Fibroblast of lung (primary cell): ENCODE measurements at regions not wholly inside any gene's neighbourhood (a gene's known extent, or its start where the extent isn't known, plus 50 kb on each side); places are given as distances from the start of the nearest gene placed in this dataset.

ENCODE experiments used
- DNase-seq, 2 donors: peaks; one replicate each; pipeline versions ENCODE4 v3.0.0 to v3.0.0-alpha.2; 2010; ENCODE audit warnings: low read depth in 2 of 2
- H2AFZ ChIP-seq: 2 replicates; pipeline ENCODE4 v1.5.1; 2012; ENCODE audit warnings: low read length, control low read depth, inconsistent platforms
- H3K27ac ChIP-seq: 2 replicates; pipeline ENCODE4 v1.5.1; 2011; ENCODE audit warnings: low read length, control low read depth; ENCODE audit not compliant: insufficient read depth
- H3K27me3 ChIP-seq: 2 replicates; pipeline ENCODE4 v1.5.1; 2011; ENCODE audit warnings: mild to moderate bottlenecking, low read length; ENCODE audit not compliant: control insufficient read depth, insufficient read depth
- H3K36me3 ChIP-seq: 2 replicates; pipeline ENCODE4 v1.5.1; 2011; ENCODE audit warnings: low read length; ENCODE audit not compliant: control insufficient read depth, insufficient read depth
- H3K4me1 ChIP-seq: 2 replicates; pipeline ENCODE4 v1.5.1; 2011; ENCODE audit warnings: low read length; ENCODE audit not compliant: control insufficient read depth, insufficient read depth; ENCODE audit errors: extremely low read depth
- H3K4me2 ChIP-seq: 2 replicates; pipeline ENCODE4 v1.5.1; 2011; ENCODE audit warnings: low read length, control low read depth; ENCODE audit not compliant: insufficient read depth; ENCODE audit errors: extremely low read depth
- H3K4me3 ChIP-seq, 4 experiments: fragments of 200-600 bp in 1 of 4; sonication (generic) in 1 of 4; replicated peaks in 1 of 4; 2 replicates each; pipeline ENCODE4 v1.5.1; 2011 to 2016; ENCODE audit warnings: low read length in 4 of 4, low read depth in 3 of 4, mild to moderate bottlenecking in 3 of 4, control low read depth in 2 of 4, inconsistent platforms in 1 of 4, mixed read lengths in 1 of 4; ENCODE audit not compliant: insufficient read depth in 1 of 4; ENCODE audit errors: control extremely low read depth in 1 of 4
- H3K79me2 ChIP-seq: 2 replicates; pipeline ENCODE4 v1.5.1; 2012; ENCODE audit warnings: mild to moderate bottlenecking, low read length, inconsistent platforms; ENCODE audit not compliant: control insufficient read depth, insufficient read depth
- H3K9ac ChIP-seq: 2 replicates; pipeline ENCODE4 v1.5.1; 2011; ENCODE audit warnings: mild to moderate bottlenecking, low read length, control low read depth; ENCODE audit not compliant: insufficient read depth
- H3K9me3 ChIP-seq: 2 replicates; pipeline ENCODE4 v1.5.1; 2012; ENCODE audit warnings: low read depth, low read length; ENCODE audit not compliant: control insufficient read depth, insufficient read depth
- H4K20me1 ChIP-seq: 2 replicates; pipeline ENCODE4 v1.5.1; 2011; ENCODE audit warnings: low read length; ENCODE audit not compliant: control insufficient read depth, insufficient read depth; ENCODE audit errors: extremely low read depth
- EZH2 ChIP-seq: IDR thresholded peaks from 2 replicates; pipeline ENCODE4 v1.5.1; 2012; ENCODE audit warnings: low read length, control low read depth, mild to moderate bottlenecking; ENCODE audit errors: missing control alignments
- TF ChIP-seq, protein P1 (sequence below), 2 donors: IDR thresholded peaks in 1 of 2; conservative IDR thresholded peaks in 1 of 2; 1 replicate in 1 of 2; 2 replicates in 1 of 2; pipeline ENCODE4 v1.5.1; 2011 to 2012; ENCODE audit warnings: low read length in 2 of 2, control low read depth in 1 of 2, inconsistent platforms in 1 of 2, low read depth in 1 of 2, mild to moderate bottlenecking in 1 of 2

DNA sequence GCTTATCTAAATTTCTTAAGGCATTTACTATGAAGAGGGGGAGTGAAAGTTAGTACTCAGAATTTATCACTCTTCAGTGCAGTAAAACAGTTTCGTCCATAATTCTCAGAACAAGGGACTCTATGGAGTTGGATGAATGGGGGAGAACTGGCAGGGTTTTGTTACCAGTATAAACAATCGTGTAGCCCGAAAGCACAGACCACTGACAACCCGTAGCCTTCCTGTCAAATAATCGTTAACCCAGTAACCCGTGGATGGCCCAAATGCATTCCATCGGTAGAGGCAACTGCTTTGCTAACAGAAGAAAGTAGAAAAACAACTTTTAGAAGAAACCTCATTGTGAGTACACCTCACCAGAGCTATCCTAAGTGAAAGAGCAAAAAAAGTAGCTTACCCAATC is 583.9 kb downstream of the NXPH1 start:
- TF ChIP-seq, protein P1, sequence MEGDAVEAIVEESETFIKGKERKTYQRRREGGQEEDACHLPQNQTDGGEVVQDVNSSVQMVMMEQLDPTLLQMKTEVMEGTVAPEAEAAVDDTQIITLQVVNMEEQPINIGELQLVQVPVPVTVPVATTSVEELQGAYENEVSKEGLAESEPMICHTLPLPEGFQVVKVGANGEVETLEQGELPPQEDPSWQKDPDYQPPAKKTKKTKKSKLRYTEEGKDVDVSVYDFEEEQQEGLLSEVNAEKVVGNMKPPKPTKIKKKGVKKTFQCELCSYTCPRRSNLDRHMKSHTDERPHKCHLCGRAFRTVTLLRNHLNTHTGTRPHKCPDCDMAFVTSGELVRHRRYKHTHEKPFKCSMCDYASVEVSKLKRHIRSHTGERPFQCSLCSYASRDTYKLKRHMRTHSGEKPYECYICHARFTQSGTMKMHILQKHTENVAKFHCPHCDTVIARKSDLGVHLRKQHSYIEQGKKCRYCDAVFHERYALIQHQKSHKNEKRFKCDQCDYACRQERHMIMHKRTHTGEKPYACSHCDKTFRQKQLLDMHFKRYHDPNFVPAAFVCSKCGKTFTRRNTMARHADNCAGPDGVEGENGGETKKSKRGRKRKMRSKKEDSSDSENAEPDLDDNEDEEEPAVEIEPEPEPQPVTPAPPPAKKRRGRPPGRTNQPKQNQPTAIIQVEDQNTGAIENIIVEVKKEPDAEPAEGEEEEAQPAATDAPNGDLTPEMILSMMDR (conservative IDR thresholded peaks at IDR 0.05 in 1 of 2, IDR thresholded peaks at IDR 0.05 in 1 of 2; ENCODE audit: low read depth in 1 of 2, low read length in 2 of 2), result no peak
- no peak for TF ChIP-seq EZH2
- H2AFZ ChIP-seq, result no peak overlapping the region
- no peaks in the 10 kb centered on the region for H3K79me2 ChIP-seq
- no peaks in the 10 kb centered on the region for H4K20me1 ChIP-seq
- H3K4me2 ChIP-seq, result no peak overlapping the region
- H3K27ac ChIP-seq, result no peak overlapping the region
- no peaks in the 10 kb centered on the region for H3K4me1 ChIP-seq
- H3K9ac ChIP-seq, result no peak overlapping the region
- H3K4me3 ChIP-seq, result no peak overlapping the region
- no peaks in the 10 kb centered on the region for H3K9me3 ChIP-seq
- no peak for DNase-seq
- no peaks in the 10 kb centered on the region for H3K27me3 ChIP-seq
- H3K36me3 ChIP-seq, result no peaks in the 10 kb centered on the region

DNA sequence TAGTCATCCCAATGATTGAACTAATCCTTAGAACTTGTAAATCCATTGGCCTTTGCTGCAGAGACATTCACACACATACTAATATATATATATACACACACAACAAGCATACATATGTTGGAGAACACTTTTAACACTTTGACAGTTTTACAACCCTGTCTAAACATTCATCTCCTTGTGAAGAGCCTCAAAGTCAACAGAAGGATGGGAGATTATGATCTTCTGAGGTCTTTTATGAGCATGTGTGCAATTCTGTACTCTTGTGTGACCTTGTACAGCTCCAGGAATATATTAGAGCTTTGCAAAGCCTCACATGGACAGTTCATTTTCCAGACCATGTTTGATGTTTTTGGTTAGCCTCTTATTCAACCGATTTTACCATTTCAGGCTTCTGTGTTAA is 589.0 kb downstream of the NXPH1 start:
- no peaks in the 10 kb centered on the region for H4K20me1 ChIP-seq
- H3K9me3 ChIP-seq, result no peaks in the 10 kb centered on the region
- DNase-seq, result no peak
- H3K9ac ChIP-seq, result no peak overlapping the region
- TF ChIP-seq, protein P1 (conservative IDR thresholded peaks at IDR 0.05 in 1 of 2, IDR thresholded peaks at IDR 0.05 in 1 of 2; ENCODE audit: low read depth in 1 of 2, low read length in 2 of 2), result no peak
- TF ChIP-seq EZH2, result no peak
- no peak overlapping the region for H2AFZ ChIP-seq
- no peaks in the 10 kb centered on the region for H3K27me3 ChIP-seq
- H3K4me2 ChIP-seq, result no peak overlapping the region
- no peaks in the 10 kb centered on the region for H3K79me2 ChIP-seq
- H3K4me1 ChIP-seq, result no peaks in the 10 kb centered on the region
- no peak overlapping the region for H3K27ac ChIP-seq
- no peaks in the 10 kb centered on the region for H3K36me3 ChIP-seq
- H3K4me3 ChIP-seq, result no peak overlapping the region

DNA sequence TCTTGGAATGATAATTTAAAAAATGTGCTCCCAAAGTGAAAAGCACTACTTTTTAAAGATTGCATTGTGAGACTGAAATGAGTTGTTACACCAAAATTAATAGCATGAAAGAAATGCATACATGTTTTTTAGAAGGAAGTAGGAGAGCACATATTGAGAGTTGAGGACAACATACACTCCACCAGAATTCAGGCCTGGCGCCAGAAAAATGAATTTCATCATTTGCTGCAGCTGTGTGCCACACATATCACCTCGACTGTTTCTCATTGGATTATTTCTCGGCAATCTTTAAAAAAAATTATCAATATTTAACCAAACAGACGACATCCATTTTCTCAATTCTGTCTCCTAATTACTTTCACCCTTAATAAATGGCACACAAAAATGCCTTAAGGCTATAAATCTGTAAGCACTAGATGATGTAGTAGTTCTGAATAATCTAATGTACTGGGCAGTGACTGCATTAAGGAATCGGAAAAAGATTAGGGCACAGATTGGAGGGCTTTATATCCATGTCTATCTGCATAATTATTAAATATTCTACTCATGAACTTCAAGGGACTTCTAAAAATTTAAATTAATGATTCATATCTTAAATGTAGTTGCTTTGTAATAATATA is 590.4 kb downstream of the NXPH1 start:
- H3K36me3 ChIP-seq, result no peaks in the 10 kb centered on the region
- no peak overlapping the region for H3K27ac ChIP-seq
- no peak overlapping the region for H3K9ac ChIP-seq
- H3K4me3 ChIP-seq, result no peak overlapping the region
- H3K9me3 ChIP-seq, result no peaks in the 10 kb centered on the region
- H4K20me1 ChIP-seq, result no peaks in the 10 kb centered on the region
- DNase-seq, result no peak
- H2AFZ ChIP-seq, result no peak overlapping the region
- H3K79me2 ChIP-seq, result no peaks in the 10 kb centered on the region
- TF ChIP-seq, protein P1 (conservative IDR thresholded peaks at IDR 0.05 in 1 of 2, IDR thresholded peaks at IDR 0.05 in 1 of 2; ENCODE audit: low read depth in 1 of 2, low read length in 2 of 2), result no peak
- no peak for TF ChIP-seq EZH2
- H3K4me1 ChIP-seq, result no peaks in the 10 kb centered on the region
- H3K4me2 ChIP-seq, result no peak overlapping the region
- no peaks in the 10 kb centered on the region for H3K27me3 ChIP-seq
